ENCODE measurements at regions not wholly inside any gene's neighbourhood (a gene's known extent, or its start where the extent isn't known, plus 50 kb on each side); places are given as distances from the start of the nearest gene placed in this dataset.
"Not testable (repeated sequence)": the region's sequence is repeated elsewhere in the genome, so short reads cannot be mapped to it uniquely, and the experiment has no call there.

DNA sequence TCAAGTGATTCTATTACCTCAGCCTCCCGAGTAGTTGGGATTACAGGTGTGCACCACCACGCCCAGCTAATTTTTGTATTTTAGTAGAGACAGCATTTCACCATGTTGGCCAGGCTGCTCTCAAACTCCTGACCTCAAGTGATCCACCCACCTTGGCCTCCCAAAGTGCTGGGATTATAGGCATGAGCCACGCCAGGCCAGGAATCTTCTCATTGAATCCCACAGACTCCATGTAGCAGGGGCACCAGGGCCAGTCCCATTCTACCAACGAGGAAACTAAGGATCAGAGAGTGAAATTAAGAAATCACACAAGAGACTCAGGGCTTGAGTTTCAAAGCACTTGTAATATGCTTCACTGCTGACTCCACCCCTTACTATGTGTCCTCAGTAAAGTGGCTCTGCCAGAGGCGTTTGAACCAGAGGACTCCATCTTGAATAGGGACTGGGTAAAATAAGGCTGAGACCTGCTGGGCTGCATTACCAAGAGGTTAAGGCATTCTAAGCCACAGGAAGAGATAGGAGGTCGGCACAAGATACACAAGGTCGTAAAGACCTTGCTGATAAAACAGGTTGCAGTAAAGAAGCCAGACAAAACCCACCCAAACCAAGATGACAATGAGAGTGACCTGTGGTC lies 285.8 kb upstream of the AMIGO2 start:
- not testable (repeated sequence) for H3K36me3 ChIP-seq (ENCODE audit: insufficient read depth, low read length); H3K27me3 ChIP-seq (ENCODE audit: insufficient read depth, low read length); H3K4me1 ChIP-seq (ENCODE audit: insufficient read depth, low read length); H3K4me3 ChIP-seq (ENCODE audit: low read length); H3K9me3 ChIP-seq (ENCODE audit: low read length)
- H2AFZ ChIP-seq (ENCODE audit: low read depth, low read length), result peak overlapping the region; percentile 19

DNA sequence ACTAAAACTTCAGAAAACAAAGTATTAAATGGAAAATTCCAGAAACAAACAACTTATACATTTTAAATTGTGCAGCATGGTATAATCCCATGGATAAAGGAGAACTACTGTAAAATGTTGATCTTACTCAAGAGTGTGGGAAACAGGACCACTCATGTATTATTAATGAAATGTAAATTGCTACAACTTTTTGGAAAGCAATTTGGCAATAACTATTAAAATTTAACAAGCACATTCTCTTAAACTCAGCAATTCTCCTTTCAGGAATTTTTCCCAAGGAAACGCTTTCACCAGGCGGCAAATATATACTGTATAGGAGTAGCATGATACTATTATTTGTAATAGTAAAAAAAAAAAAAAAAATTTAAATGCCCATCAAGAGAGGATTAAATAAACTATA lies 284.5 kb upstream of the AMIGO2 start:
- no peaks in the 10 kb centered on the region for H3K36me3 ChIP-seq (ENCODE audit: insufficient read depth, low read length)
- no peak overlapping the region for H2AFZ ChIP-seq (ENCODE audit: low read depth, low read length)
- no peak overlapping the region for H3K4me3 ChIP-seq (ENCODE audit: low read length)
- no peaks in the 10 kb centered on the region for H3K9me3 ChIP-seq (ENCODE audit: low read length)
- H3K27me3 ChIP-seq (ENCODE audit: insufficient read depth, low read length), result no peaks in the 10 kb centered on the region
- H3K4me1 ChIP-seq (ENCODE audit: insufficient read depth, low read length), result no peaks in the 10 kb centered on the region

DNA sequence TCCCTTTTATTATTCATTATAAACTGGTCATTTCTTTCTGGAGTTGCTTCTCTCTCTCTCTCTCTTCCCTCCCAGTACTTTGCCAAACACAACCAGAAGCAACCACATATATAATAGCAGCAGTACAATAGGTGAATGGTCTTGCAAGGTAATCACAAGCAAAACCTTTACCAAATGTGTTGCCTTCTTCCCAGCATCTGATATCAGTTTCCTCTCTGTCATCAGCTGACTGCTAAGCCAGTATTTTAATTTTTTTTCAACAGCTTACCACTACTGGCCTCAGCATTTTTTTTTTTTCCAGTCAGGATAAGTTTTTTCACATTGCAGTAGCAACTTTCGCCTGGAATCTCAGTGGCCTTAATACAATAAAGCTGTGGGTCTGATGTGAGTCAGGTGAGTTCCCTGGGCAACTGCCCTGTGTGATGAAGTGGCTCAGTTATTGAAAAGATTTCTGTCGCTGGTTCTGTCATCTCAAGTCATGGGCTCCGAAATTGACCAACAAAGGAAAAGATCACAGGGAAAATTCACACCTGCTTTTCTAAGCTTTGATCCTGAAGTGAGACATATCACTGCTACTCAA lies 282.5 kb upstream of the AMIGO2 start:
- Histone ChIP-seq H3K4me1 (ENCODE audit: insufficient read depth, low read length) (no peaks in the 10 kb centered on the region), H3K36me3 (ENCODE audit: insufficient read depth, low read length) (no peaks in the 10 kb centered on the region), H3K4me3 (ENCODE audit: low read length) (no peak overlapping the region), H2AFZ (ENCODE audit: low read depth, low read length) (no peak overlapping the region), H3K9me3 (ENCODE audit: low read length) (no peaks in the 10 kb centered on the region), H3K27me3 (ENCODE audit: insufficient read depth, low read length) (no peaks in the 10 kb centered on the region)

DNA sequence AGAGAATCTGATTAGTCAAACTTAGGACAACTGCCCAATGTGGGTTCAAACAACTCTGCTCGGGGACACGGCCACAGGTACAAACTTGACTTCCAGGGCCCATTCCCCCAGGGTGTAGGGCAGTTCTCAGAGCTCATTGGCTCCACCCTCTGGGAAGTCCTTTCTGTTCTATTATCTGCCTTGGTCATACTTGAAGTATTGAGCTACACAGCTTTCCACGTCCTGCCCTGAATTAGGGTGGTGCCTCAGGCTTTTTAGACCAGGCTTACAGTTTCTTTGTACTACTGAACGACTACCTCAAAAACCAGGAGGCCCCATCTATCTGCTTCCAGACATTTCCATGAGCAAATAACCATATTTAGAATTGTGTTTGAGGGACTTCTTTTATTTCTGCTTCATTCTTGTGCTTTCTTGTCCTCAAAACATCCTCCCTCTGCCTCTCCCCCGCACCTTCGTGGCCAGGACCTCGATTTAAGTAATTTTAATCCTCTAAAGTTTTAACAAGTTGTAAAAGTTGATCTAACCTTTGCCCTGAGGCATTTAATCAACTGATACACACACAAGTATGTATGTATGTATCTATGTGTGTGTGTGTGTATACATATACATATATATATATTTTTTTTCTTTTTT lies 281.7 kb upstream of the AMIGO2 start:
- Histone ChIP-seq H3K4me1 (ENCODE audit: insufficient read depth, low read length) (no peaks in the 10 kb centered on the region), H2AFZ (ENCODE audit: low read depth, low read length) (no peak overlapping the region), H3K27me3 (ENCODE audit: insufficient read depth, low read length) (no peaks in the 10 kb centered on the region)

DNA sequence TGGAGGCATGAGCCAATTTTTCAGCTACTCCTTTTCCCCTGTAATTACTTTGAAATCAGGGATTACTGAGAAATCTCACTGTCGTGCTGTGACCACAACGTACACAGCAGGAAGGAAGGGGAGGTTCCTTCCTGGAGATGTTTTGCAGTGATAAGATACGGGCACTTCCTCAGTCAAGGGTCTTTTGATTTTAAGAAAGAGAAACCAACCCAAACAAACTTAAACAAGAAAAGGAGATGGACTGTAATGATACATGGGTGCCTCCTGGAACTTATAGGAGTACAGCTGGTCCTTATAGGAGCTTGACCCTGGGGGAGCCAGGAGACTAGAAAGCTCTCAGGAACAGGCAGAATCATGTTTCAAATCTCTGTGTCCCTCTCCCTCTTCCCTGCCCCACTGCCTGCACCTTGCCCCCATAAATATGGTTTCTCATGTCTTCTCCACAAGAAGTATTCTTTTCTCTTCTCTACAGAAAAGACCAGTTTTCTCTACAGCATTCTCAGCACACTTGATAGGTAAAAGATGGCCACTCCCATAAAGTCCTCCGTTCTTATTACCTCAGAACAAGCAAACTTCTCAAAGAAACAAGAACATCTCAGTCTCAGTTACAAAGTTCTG lies 281.1 kb upstream of the AMIGO2 start:
- no peaks in the 10 kb centered on the region for H3K27me3 ChIP-seq (ENCODE audit: insufficient read depth, low read length)
- H3K9me3 ChIP-seq (ENCODE audit: low read length), result no peaks in the 10 kb centered on the region
- H3K4me1 ChIP-seq (ENCODE audit: insufficient read depth, low read length), result no peaks in the 10 kb centered on the region
- H2AFZ ChIP-seq (ENCODE audit: low read depth, low read length), result no peak overlapping the region
- H3K36me3 ChIP-seq (ENCODE audit: insufficient read depth, low read length), result no peaks in the 10 kb centered on the region
- no peak overlapping the region for H3K4me3 ChIP-seq (ENCODE audit: low read length)

More for the DNA sequence above, 281.7 kb upstream of the AMIGO2 start:
- Histone ChIP-seq H3K36me3 (ENCODE audit: insufficient read depth, low read length) (no peaks in the 10 kb centered on the region), H3K4me3 (ENCODE audit: low read length) (no peak overlapping the region), H3K9me3 (ENCODE audit: low read length) (no peaks in the 10 kb centered on the region)

DNA sequence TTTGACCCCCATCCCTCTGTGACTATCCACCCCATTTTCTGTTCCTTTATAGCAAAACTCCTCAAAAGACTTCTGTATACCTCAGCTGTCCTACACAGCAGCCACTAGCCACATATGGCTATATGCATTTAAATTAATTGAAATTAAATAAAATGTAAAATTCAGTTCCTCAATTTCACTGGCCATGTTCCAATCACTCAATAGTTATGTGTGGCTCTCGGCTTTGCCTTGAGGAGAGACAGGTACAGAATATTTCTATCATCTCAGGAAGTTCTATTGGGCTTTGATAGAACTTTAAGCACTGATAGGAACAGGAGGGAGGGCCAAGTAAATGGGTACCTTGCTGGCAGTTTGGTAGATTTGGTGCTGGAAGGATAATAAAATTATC lies 280.3 kb upstream of the AMIGO2 start:
- no peaks in the 10 kb centered on the region for H3K9me3 ChIP-seq (ENCODE audit: low read length)
- H3K27me3 ChIP-seq (ENCODE audit: insufficient read depth, low read length), result no peaks in the 10 kb centered on the region
- no peaks in the 10 kb centered on the region for H3K36me3 ChIP-seq (ENCODE audit: insufficient read depth, low read length)
- no peak overlapping the region for H3K4me3 ChIP-seq (ENCODE audit: low read length)
- no peak overlapping the region for H2AFZ ChIP-seq (ENCODE audit: low read depth, low read length)
- H3K4me1 ChIP-seq (ENCODE audit: insufficient read depth, low read length), result no peaks in the 10 kb centered on the region

DNA sequence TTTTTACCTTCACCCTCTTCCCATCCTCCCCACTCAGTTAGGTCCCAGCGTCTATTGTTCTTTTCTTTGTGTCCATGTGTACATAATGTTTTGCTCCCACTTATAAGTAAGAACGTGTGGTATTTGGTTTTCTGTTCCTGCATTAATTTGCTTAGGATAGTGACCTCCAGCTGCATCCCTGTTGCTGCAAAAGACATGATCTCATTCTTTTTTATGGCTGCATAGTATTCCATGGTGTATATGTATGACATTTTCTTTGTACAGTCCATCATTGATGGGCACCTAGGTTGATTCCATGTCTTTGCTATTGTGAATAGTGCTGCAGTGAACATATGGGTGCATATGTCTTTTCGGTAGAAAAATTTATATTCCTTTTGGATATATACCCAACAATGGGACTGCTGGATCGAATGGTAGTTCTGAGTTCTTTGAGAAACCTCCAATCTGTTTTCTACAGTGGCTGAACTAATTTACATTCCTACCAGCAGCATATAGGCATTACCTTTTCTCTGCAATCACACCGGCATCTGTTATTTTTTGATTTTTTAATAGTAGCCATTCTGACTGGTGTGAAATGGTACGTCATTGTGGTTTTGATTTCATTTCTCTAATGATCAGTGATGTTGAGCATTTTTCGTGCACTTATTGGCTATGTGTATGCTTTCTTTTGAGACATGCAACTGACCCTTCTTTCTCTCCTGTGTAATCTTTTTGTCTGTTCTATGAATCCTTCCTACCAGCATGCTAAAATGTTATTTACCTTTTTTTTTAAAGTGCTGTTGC lies 279.7 kb upstream of the AMIGO2 start:
- Histone ChIP-seq H3K27me3 (ENCODE audit: insufficient read depth, low read length) (no peaks in the 10 kb centered on the region), H2AFZ (ENCODE audit: low read depth, low read length) (no peak overlapping the region), H3K4me3 (ENCODE audit: low read length) (no peak overlapping the region), H3K36me3 (ENCODE audit: insufficient read depth, low read length) (no peaks in the 10 kb centered on the region), H3K9me3 (ENCODE audit: low read length) (no peaks in the 10 kb centered on the region), H3K4me1 (ENCODE audit: insufficient read depth, low read length) (no peaks in the 10 kb centered on the region)

DNA sequence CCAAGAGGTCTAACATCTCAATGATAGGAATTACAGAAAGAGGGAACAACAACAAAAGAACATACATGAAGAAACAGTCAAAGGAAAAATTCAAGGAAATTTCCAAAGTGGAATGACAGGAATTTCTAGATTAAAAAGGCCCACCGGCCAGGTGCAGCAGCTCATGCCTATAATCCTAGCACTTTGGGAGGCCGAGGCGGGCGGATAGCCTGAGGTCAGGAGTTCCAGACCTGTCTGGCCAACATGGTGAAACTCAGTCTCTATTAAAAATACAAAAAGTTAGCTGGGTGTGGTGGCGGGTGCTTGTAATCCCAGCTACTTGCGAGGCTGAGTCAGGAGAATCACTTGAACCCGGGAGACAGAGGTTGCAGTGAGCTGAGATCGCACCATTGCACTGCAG lies 277.2 kb upstream of the AMIGO2 start:
- not testable (repeated sequence) for H3K36me3 ChIP-seq (ENCODE audit: insufficient read depth, low read length); H3K4me3 ChIP-seq (ENCODE audit: low read length); H2AFZ ChIP-seq (ENCODE audit: low read depth, low read length); H3K9me3 ChIP-seq (ENCODE audit: low read length); H3K27me3 ChIP-seq (ENCODE audit: insufficient read depth, low read length); H3K4me1 ChIP-seq (ENCODE audit: insufficient read depth, low read length)

DNA sequence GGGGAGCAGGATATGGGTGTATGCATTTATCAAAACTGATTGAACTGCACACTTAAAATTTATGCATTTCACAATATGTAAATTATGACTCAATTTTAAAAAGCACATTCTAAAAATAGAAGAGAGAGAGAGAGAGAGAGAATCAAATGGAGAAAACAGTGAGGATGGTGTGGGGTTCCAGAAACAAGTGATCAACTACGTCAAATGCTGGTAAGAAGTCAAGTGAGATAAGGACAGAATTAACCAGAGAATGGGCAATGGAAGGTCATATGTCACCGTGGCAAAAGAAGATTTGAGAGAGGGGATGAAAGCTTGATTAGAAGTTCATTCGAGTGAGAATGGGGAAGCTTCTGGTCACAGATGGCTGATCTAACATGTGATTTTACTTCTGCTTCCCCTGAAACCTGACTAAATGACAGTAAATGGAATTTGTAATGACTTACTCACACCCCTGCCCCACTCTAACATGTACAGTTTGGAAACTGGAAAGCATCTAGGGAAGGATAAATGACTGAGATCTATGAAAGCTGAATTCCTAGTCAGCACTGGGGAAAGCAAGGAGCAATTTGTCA lies 276.5 kb upstream of the AMIGO2 start:
- Histone ChIP-seq H3K9me3 (ENCODE audit: low read length) (no peaks in the 10 kb centered on the region), H3K4me3 (ENCODE audit: low read length) (no peak overlapping the region), H3K36me3 (ENCODE audit: insufficient read depth, low read length) (no peaks in the 10 kb centered on the region), H3K4me1 (ENCODE audit: insufficient read depth, low read length) (no peaks in the 10 kb centered on the region), H3K27me3 (ENCODE audit: insufficient read depth, low read length) (no peaks in the 10 kb centered on the region), H2AFZ (ENCODE audit: low read depth, low read length) (no peak overlapping the region)

DNA sequence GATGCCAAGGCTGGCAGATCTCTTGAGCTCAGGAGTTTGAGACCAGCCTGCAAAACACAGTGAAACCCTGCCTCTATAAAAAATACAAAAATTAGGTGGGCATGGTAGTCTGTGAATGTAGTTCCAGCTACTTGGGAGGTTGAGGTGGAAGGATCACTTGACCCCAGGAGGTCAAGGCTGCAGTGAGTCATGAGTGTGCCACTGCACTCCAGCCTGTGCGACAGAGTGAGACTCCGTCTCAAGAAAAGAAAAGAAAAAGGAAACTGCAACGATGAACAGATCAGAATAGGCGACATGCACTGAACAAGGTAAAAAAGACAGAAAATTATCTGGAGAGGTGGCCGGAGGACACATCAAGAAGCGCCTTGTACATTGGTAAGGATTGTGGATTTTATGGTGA lies 273.7 kb upstream of the AMIGO2 start:
- Histone ChIP-seq H3K9me3 (ENCODE audit: low read length) (no peaks in the 10 kb centered on the region), H3K36me3 (ENCODE audit: insufficient read depth, low read length) (no peaks in the 10 kb centered on the region), H3K27me3 (ENCODE audit: insufficient read depth, low read length) (no peaks in the 10 kb centered on the region), H3K4me1 (ENCODE audit: insufficient read depth, low read length) (no peaks in the 10 kb centered on the region), H3K4me3 (ENCODE audit: low read length) (no peak overlapping the region), H2AFZ (ENCODE audit: low read depth, low read length) (no peak overlapping the region)

DNA sequence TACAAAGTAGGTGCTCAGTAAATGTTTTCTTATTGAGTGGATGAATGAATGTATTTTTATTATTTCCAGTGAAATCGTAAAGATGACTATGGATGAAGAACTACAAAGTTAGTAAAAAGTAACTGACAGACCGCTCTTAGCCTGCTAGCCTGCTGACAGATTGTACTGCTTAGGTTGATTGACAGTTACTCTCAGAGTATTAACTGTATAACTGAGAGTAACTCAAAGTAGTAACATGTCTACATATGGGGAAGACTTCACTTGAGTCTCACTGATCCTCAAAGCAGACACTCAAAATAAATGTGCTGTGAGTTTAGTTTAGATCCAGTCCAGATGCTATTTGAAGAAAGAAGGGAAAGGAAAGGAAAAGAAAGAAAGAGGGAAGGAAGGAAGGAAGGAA lies 272.3 kb upstream of the AMIGO2 start:
- Histone ChIP-seq H3K9me3 (ENCODE audit: low read length) (no peaks in the 10 kb centered on the region), H3K4me3 (ENCODE audit: low read length) (no peak overlapping the region), H3K27me3 (ENCODE audit: insufficient read depth, low read length) (no peaks in the 10 kb centered on the region), H3K36me3 (ENCODE audit: insufficient read depth, low read length) (no peaks in the 10 kb centered on the region), H2AFZ (ENCODE audit: low read depth, low read length) (no peak overlapping the region), H3K4me1 (ENCODE audit: insufficient read depth, low read length) (no peaks in the 10 kb centered on the region)

DNA sequence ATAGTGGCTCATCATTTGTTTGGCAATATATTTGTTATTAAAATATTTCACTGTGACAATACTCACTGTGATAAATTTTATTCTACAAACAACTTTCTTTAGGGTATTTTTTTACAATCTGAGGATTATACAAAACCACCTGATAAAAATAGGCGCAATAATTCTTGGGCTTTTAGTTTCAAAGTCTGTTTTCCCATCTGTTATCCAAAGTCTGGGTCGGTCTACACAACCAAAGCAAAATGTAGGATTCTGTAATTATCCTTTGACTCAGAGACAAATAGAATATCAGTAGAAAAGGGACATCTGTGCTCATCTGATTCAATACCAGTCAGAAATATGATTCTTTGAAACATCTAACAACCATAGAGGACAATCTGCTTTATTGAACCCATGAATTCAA lies 271.8 kb upstream of the AMIGO2 start:
- H3K36me3 ChIP-seq (ENCODE audit: insufficient read depth, low read length), result no peaks in the 10 kb centered on the region
- no peak overlapping the region for H2AFZ ChIP-seq (ENCODE audit: low read depth, low read length)
- no peaks in the 10 kb centered on the region for H3K4me1 ChIP-seq (ENCODE audit: insufficient read depth, low read length)
- H3K27me3 ChIP-seq (ENCODE audit: insufficient read depth, low read length), result no peaks in the 10 kb centered on the region
- H3K4me3 ChIP-seq (ENCODE audit: low read length), result no peak overlapping the region
- no peaks in the 10 kb centered on the region for H3K9me3 ChIP-seq (ENCODE audit: low read length)

DNA sequence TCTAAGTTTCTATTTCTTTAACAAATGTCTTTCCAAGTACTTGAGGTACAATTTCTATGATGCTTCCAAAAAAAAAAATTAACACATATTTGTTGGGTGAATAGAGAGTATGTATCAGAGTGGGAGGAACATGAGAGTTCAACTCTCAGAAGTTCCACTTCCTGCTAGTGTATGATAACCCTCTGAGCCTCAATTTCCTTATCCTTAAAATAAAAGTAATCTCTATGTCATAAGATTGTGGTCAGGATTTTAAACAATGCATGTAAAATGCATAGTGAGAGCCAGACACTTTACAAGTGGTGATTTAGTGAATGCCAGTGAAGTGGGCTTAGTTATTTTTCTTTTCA lies 270.3 kb upstream of the AMIGO2 start:
- Histone ChIP-seq H3K27me3 (ENCODE audit: insufficient read depth, low read length) (no peaks in the 10 kb centered on the region), H3K36me3 (ENCODE audit: insufficient read depth, low read length) (no peaks in the 10 kb centered on the region), H3K9me3 (ENCODE audit: low read length) (no peaks in the 10 kb centered on the region), H2AFZ (ENCODE audit: low read depth, low read length) (no peak overlapping the region), H3K4me1 (ENCODE audit: insufficient read depth, low read length) (no peaks in the 10 kb centered on the region), H3K4me3 (ENCODE audit: low read length) (no peak overlapping the region)
